Sciatic nerve (tissue), 2 donors: ENCODE measurements at regions not wholly inside any gene's neighbourhood (a gene's known extent, or its start where the extent isn't known, plus 50 kb on each side); places are given as distances from the start of the nearest gene placed in this dataset.

ENCODE experiments used
- ATAC-seq: fragments of 200-7000 bp; cut with Tn5 transposase; one replicate; pipeline ENCODE4 v1.9.1; 2020; ENCODE audit warnings: mild to moderate bottlenecking, moderate library complexity
- DNase-seq: peaks from one replicate; pipeline ENCODE4 v3.0.0-alpha.2; 2020; ENCODE audit warnings: low spot score
- intact Hi-C: fragments of 100-400 bp; cut with DNase I; formaldehyde crosslinking; loops from one replicate; pipeline ENCODE4 v1.14.2; 2022
- donor health status: DM: no; HTN: no; CAD: no.
- donor health status: DM: no; HTN: no; CAD: no.

DNA sequence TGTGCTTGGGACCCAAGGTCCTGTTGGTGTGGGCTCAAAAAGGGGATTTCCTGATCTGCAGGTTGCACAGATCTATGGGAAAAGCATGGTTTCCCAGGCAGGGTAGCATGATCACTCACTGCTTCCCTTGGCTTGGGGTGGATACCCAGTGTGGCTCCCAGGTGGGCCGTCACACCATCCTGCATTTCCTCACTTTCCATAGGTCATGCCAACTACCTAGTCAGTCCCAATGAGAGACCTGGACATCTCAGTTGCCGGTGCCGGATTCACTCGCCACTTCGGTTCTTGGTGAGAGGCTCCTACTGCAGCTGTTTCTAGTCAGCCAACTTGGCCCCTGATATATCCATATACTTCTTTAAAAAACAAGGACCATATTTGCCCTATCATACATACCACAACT, 503.0 kb downstream of the PCDH17 start:
- no peak for ATAC-seq
- DNase-seq = no peak
- intact Hi-C loops = no loop called here

DNA sequence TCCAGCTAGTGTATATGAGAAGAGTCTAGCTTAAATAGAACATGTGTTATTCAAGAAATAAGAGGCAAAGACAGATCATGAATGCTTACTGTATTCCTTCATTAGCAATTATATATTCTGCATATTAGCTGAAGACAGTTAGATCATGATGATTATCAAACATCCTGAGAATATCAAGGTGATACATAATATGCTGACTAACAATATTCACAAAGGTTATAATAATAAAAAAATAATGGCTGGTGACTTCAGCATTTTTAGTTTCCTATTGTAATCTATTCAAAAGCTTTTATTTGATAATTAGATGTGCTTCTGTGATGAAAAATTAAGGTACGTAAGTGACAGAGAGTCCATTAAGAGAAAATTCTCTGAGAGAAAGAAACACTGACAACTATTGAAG, 511.4 kb downstream of the PCDH17 start:
- DNase-seq (no peak), ATAC-seq (no peak)
- intact Hi-C loops = no loop called here

DNA sequence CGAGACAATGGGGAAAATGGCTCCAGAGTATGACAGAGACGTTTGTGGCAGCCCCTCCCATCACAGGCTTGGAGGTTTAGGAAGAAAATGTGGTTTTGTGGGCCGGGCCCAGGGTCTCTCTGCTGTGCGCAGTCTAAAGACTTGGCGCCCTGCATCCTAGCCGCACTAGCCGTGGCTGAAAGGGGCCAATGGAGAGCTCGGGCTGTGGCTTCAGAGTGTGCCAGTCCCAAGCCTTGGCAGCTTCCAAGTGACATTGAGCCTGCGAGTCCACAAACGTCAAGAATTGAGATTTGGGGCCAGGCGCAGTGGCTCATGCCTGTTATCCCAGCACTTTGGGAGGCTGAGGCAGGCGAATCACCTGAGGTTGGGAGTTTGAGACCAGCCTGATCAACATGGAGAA, 513.1 kb downstream of the PCDH17 start:
- no peak for DNase-seq
- ATAC-seq = no peak
- intact Hi-C loops = no loop called here

DNA sequence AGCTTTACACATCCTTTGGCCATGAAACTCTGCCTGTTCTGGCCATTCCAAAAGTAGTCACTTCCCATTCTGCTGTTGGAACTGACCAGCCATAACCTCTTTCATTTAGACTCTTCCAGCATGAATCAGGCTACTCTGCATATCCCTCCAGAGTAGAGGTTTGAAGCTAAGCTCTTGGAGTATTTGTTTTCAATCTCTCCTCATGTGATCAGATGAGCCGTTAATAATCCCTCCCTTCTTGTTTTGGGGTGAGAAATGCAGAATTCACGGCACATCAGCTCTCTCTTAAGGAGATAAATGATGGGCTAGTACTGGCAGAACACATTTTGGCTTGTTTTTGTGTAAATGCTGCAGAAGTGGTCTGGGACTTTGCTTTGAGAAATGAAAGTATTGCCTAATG, 519.9 kb downstream of the PCDH17 start:
- intact Hi-C loops = no loop called here
- no peak for DNase-seq
- ATAC-seq = peak; percentile 88

DNA sequence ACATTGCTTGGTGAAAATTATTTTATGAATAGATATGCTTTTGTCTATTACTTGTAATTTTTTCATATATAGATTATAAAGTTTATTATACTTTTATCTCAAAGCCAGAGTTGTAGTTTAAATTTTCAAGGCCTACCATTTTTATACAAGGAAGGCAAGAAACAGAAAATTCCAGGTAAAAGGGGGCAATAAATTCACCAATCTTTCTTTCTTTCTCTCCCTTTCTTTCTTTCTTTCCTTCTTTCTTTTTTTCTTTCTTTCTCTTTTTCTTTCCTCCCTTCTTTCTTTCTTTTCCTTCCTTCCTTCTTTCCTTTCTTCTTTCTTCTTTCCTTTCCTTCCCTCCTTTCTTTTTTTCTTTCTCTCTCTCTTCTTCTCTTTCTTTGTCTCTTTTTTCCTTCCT, 529.4 kb downstream of the PCDH17 start:
- DNase-seq = no peak
- ATAC-seq = no peak
- intact Hi-C loops = no loop called here

DNA sequence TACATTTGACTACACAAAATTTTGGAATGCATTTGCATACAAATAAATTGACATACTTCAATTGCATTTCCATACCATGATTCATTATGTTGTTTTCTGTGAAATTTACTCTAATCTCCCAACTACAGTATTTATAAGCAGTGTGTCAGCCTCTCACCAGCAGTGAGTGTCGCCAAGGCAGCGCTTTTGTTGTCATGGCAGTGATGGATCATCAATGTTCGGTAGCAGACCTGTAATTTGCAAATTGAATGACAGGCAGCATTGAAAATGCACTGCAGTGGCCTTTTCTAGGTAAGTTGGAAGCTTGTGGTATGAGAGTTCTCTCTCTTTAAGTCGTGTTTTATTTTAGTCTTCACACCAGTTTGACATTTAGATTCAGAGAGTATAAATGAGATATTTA, 534.1 kb downstream of the PCDH17 start:
- ATAC-seq (no peak), DNase-seq (no peak)
- intact Hi-C loops = no loop called here

DNA sequence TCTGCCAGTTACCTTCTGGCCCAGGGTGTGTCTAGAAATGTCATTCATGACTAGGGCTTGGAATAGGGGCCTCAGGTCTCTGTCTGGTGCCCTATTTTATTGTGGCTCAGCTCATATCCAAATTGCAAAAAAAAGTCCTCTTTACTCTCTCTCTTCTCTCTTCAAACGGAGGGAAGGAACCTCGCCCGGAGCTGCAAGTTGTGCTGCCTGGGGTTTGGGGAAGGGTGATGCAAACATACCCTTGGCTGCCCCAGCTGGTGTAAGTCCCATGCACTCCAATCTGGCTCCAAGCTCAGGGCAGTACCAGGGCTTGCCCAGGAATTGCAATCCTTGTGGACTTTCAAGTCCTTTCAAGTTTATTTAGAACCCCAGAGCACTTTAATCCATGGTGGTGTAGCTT, 549.6 kb downstream of the PCDH17 start:
- ATAC-seq = no peak
- no peak for DNase-seq
- intact Hi-C loops = no loop called here

DNA sequence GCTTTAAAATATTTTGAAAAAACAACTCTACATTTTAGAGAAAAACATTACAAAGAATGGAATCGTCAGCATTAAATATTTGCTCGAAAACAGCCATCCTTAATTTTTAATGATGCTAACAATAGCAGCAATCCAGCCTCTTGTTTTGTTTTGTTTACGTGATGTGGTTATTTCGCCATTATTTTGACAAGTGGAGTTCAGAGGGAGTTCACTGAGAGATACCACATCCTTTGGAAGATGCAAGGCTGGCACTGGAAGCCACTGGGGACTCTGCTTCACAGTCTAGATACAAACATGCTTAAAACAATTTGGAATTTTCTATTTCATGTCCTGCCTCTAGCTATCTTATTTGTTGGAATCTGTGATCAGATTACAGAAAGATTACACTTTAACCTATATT, 556.3 kb downstream of the PCDH17 start:
- intact Hi-C loops = no loop called here
- DNase-seq = no peak
- no peak for ATAC-seq

DNA sequence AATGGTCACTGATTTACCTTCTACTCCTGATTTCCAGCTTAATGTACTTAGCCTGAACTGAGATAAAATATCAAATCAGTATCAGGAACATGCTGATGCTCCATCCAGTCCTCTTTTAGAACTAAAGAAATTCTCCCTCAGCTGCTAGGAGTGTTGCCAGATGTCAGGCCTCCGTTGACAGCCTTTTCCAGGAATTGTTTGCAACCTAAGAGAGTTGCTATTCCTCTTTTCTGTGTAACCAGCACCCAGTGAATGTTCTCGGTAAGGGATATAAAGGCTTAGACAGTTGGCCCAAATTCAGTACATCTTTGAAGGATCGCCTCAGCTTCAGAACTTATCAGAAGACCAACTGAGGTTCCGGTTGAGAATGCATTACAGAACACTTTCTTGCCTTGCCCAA, 559.0 kb downstream of the PCDH17 start:
- ATAC-seq (no peak), DNase-seq (no peak)
- intact Hi-C loops = no loop called here

DNA sequence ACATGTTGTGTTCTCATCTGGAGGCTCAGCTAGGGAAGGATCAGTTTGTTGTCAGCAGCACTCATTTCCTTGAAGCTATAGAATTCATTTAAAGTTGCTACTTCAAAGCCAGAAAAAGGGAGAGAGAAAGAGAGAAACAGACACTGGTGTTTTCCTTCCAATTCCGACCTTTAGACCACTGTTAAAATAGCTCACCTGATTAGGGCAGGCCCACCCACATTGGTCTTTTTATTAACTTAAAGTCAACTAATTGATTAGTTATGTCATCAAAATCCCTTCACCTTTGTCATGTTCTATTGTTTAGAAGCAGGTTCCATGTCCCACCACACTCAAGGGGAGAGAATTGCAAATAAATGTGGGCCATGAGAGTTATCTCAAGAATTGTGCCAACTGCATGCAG, 560.2 kb downstream of the PCDH17 start:
- intact Hi-C loops = no loop called here
- no peak for DNase-seq
- no peak for ATAC-seq

DNA sequence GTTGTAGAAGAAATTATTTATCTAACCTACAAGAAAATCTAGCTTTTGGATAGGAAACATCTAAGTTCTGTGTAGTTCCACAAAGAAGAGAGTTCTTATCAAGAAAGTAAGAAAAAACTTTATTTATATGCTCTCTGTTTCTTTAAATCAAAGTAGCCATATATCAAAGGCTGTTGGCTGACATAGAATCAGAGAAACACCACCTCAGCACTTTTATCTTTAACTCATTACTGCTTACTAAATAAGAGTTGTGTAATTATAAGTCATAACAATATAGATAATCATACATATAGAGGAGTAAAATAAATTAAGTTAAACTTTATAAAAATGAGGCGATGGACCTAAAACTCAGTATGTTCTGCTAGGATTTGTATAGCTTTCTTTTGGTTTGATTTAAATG, 570.6 kb downstream of the PCDH17 start:
- DNase-seq (no peak), ATAC-seq (no peak)
- intact Hi-C loops = no loop called here

DNA sequence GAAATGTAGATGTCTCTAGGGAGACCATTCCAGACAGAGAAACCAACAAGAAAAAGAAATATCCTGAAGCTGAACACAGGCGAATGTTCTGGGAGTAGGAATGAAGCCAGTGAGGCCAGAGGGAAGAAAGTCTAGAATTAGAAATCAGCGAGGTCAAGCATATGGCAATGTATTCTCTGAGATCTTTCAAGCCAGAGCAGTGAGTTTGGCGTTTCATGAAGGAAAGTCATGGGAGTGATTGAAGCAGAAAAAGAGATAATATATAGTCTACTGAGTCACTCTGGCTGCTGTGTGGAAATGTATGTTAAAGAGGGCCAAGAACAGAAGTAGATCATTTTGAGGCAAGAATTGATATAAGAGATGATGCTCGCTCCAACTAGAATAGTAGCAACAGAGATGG, 576.0 kb downstream of the PCDH17 start:
- DNase-seq = no peak
- no peak for ATAC-seq
- intact Hi-C loops = no loop called here

DNA sequence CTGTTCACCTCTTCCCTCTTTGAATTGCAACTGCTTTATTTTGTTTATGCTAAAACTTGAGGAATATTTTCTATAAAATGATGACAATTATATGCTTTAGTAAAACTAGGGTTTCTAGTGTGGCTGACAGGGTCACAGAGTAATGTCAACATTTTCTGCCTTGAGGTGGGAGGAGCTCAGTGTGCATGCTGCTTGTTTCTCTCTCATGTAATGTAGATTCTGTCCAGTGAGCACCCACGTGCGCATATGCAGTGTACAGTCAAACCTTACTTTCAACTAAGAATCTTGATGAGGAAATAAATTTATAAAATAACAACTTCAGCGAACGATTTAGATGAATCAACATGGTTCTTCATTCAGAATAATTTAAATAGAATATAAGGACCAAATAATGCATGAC, 603.9 kb downstream of the PCDH17 start:
- ATAC-seq = no peak
- intact Hi-C loops = no loop called here
- no peak for DNase-seq

DNA sequence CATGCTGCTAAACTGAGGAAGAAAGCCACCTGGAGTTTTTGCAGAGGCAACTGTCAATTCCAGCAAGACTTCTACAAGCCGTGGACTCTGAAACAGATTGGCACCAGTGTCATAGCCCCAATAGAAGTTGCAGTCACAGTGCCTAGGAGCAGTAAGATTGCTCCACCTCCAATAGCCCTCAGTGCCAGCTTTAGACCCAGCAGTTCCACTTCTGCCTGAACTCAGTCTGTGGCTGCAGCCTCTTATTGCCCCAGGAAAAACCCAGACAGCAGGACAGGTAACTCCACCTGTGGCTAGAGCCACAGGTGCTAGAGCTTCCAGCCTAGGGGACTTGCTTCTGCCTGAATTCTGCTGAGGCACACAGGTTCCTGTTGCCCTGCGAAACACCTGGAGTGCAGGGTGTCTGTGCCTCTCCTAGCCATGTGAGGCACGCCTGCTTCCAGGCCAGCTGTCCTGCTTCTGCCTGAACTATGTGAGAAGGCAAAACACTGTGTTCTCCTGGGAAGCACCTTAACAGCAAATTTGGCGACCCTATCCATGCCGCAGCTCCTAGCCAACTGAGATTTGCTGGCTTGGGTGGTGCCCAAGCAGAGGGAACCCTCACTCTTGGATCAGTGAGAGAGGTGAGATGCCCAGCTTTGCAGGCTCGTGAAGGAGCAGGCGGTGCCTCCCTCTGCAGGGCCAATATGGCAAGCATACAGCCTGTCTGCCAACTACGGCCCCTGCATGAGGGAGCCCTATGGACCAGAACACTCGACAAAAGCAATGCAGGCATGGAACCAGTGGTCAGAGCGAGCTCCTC, 607.6 kb downstream of the PCDH17 start:
- ATAC-seq = no peak
- no peak for DNase-seq
- intact Hi-C loops = no loop called here

DNA sequence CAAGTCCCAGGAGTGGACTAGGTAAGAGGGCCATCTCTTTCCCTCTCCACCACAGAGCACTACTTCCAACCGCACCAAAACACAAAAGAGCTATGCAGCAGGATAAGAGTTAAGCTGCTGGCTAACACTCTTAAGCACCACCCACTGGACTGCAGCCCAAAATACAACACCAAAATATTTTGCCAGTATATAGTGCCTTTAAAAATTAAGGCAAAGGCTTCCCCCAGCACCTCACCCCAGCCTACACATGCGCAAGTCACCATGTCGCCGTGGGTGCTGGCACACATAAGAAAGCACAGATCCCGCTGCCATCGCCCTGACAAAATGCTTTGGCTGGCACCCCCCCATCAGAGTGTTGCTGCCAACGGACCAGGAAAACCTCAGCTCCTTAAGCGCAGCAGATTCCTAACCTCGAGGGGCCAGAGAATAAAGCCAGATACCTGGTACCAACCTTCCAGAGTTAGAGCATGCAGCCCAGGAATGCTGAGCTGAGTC, 608.3 kb downstream of the PCDH17 start:
- intact Hi-C loops = no loop called here
- DNase-seq (no peak), ATAC-seq (no peak)

DNA sequence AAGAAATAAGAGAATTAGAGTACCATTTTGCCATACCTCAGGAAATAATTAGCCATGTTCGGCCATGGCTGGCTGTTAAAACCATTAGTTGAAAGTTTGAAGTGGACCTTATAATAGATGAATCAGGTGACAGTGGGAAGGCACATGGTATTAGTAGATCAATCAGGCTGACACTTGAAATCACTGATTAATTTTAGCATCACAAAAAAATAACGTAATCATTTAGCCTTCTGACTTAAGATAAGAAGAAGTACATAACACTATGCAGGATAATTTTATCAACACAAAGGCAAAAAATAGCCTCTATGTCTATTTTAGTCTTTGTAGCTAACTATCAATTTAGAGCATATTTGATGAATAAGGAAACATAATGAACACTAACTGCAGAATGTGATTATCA, 615.5 kb downstream of the PCDH17 start:
- DNase-seq (no peak), ATAC-seq (no peak)
- intact Hi-C loops = no loop called here

DNA sequence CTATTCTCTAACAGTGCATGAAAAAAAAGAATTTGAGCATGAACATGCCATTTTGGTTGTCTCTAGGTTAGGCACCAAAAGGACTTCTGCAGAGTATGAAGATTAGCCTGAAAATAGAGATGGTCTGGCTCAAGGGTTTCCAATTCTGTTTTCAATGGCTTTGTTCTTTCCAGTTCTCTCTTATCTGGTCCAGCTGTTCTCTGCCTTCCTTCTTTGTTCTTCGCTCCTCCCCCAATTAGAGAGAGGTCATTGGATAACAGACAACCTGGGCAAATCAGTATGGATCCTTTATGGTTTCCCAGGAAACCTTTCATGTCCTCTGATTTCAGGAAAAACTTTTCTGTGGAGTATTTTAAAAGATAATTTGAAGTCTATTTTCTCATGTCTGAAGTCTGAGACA, 623.4 kb downstream of the PCDH17 start:
- ATAC-seq (no peak), DNase-seq (no peak)
- intact Hi-C loops = no loop called here

DNA sequence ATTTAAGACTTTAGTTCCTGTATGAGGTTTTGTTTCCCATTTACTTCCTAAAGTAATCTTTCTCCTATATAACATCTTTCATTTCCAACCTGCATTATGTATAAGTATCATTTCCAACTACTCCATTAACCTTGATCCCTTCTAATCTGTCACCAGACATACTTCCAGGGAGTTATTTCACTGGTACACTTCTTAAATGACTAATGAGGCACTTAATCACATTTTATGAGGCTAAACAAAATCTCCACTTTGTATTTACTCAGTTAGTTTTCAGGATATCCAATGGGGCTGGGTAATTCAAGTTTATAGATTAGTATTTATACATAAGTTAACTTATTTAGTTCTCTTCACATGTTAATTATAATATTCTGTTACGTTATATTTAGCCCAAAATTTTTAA, 634.7 kb downstream of the PCDH17 start:
- ATAC-seq (no peak), DNase-seq (no peak)
- intact Hi-C loops = no loop called here

DNA sequence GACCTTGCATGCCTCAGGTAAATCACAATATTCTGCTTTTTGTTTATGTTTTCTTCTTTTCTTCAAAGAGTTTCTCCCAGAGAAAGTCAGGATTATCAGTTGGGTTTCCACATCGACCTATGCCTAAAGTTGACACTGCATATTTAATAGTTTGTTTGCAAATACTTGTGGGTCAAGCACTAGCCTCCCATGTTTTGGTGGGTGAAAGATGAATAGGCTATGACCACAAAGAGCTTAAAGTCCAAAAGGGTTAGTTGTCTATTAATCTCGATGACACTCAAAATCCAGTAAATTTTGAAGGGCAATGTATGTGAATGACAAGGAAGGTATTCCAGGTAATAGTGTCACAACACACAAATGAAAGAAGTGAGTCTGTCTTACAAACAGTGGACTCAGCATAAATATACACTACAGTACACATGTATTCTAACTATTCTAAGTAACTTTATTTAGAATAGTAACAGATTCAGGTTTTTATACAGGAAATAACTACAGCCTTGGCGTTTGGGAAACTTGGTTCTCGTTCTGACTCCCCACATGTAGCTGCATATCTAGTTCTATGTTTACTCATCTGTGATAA, 667.1 kb downstream of the PCDH17 start:
- no peak for ATAC-seq
- DNase-seq = no peak
- intact Hi-C loops = no loop called here

DNA sequence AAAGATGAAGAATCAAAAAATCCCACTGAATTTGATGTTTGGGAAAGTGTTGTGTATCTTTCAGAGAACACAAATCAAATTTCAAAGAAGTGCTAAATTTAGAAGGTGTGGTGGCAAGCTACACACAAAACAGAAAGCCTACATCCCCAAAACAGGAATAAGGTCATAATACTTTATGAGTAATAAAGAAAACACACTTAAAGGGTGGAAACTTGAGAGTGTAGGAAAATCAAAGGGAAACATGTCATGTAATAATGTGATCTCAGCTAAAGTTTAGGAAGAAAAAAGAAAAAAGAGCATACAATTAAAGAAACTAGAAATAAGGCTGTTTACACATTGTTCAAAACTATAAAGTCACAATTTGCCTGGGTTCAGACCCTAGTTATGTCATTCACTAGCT, 668.7 kb downstream of the PCDH17 start:
- ATAC-seq (no peak), DNase-seq (no peak)
- intact Hi-C loops = no loop called here
